ENCODE measurements at regions not wholly inside any gene's neighbourhood (a gene's known extent, or its start where the extent isn't known, plus 50 kb on each side); places are given as distances from the start of the nearest gene placed in this dataset.

DNA sequence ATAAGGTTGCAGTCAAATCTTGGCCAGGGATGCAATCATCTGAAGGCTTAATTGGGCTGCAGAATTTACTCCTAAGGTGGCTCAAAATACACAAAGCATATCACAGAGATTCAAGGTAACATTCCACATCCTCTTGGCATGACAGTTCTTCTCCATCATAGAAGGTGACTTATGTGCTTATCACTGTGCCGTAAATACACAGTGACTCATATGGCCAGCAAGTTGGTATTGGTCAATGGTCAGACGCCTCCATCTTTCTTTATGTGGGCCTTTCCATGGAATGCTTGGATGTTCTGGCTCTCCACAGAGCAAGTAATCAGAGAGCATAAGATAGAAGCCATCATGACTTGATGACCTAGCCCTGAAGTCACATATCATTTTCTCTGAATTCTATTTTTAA, 168.8 kb upstream of the ST8SIA2 start:
- in situ Hi-C loops (cut with HindIII; ENCODE audit: low sequenced_read_pairs), result no loop called here

DNA sequence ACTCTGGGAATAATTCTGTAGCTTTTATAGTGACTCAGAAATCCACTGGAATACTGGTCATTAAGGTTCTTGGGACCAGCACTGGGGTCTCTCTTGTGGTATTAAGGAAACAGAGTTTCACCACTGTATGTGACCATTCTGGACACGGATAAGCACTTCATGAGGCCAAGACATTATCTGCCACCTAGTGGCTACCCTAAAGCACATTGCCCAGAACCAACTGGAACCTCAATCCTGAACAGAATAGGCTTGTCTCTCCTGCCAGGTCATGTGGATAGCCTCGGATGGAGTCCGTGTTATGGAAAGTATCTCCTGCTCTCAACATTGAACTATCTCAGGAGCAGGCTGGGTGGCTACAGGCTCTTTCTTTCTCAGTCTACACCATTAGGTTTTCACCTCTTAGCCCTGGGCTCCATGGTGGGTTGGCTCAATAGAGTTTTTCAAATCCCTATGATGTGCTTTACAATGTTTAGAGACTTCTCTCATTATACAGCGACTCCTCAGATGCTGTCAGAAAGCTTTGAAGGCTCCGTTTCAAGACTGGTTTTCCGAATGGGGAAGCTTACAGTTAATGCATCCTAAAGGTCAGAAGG, 167.6 kb upstream of the ST8SIA2 start:
- in situ Hi-C loops (cut with HindIII; ENCODE audit: low sequenced_read_pairs), result no loop called here

DNA sequence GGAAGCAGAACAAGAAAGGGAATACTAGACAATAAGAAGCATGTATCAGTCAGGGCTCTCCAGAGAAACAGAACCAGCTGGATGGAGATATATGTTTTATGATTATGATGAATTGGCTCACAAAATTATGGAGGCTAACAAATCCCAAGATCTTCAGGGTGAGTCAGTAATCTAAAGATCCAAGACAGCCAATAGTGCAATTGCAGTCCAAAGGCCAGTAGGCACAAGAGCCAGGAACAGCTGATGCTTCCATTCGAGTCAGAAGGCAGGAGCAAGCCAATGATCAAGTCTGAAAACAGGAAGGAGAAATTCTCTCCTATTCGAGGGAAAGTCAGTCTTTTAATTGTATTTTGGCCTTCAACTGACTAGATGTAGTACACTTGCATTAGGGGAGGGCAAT, 164.9 kb upstream of the ST8SIA2 start:
- in situ Hi-C loops (cut with HindIII; ENCODE audit: low sequenced_read_pairs), result no loop called here

DNA sequence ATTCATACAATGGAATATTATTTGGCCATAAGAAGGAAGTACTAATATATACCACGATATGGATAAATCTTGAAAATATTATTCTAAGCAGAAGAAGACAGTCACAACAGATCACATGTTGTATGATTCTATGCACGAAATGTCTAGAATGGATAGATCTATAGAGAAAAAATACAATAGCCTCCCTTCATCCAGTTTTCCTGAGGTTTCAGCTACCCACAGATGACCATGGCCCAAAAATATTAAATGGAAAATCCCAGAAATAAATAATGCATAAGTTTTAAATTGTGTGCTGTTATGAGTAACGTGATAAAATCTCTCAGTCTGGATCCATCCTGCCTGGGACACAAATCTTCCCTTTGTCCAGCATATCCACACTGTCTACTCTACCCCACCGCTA, 162.2 kb upstream of the ST8SIA2 start:
- in situ Hi-C loops (cut with HindIII; ENCODE audit: low sequenced_read_pairs), result loop anchor here (5.0 kb wide), 1 partner anchor 99 kb away; no protein-coding TSS in a partner anchor

DNA sequence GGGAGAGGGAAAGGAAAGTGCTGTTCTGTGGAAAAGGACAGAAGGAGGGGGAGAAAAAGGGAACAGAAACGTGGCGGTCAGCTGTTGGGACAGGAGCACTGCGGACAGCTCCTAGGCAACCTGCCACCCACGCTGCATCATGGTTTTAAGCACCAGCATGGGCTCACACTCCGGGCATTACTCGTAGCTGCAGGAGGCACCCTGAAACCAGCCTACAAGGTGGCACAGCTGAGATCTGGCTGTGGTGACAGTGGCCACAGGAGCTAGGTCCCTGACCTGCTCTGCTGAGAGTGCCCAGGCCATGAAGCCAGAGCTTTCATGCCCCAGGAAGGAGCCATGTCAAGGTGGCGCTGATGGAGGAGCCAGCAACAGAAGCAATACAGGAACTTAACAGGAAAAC, 161.4 kb upstream of the ST8SIA2 start:
- in situ Hi-C loops (cut with HindIII; ENCODE audit: low sequenced_read_pairs), result loop anchor here (5.0 kb wide), 1 partner anchor 100 kb away; no protein-coding TSS in a partner anchor

DNA sequence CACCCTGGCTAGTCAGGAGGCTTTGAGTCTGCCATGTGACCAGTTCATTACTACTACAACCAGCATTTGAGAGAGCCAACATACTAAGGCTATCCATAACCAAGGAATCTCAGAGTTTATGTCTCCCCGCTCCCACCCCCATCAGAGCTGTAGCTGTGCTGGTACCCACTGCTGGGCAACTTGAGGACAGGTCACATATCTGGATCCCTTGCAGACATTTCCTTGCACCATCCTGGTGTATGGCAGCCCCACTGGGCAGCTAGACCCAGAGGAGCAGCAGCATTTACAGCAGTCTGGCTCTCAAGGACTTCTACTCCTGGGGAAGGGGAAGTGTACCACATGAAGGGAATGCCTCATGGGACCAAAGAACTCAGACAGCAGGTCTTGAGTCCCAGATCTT, 160.8 kb upstream of the ST8SIA2 start:
- in situ Hi-C loops (cut with HindIII; ENCODE audit: low sequenced_read_pairs), result loop anchor here (5.0 kb wide), 1 partner anchor 101 kb away; no protein-coding TSS in a partner anchor

DNA sequence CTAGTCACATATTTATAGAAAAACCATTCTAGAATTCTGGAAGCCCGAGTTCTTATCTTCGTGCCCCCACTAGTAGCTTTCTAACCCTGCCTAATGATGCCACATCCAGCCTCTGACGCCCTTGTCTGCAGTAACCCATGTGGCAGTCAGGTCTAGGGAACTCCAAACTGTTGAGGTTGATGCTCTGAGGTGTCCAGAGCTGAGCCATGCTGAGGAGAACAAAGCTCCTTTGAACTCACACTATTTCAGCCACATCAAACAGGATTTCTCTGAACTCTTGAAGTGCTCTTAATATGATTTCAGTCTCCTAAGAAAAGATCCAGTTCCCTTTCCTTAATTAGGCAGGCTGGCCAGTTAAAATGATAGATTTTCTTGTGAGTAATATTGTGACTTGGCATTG, 150.5 kb upstream of the ST8SIA2 start:
- in situ Hi-C loops (cut with HindIII; ENCODE audit: low sequenced_read_pairs), result no loop called here

DNA sequence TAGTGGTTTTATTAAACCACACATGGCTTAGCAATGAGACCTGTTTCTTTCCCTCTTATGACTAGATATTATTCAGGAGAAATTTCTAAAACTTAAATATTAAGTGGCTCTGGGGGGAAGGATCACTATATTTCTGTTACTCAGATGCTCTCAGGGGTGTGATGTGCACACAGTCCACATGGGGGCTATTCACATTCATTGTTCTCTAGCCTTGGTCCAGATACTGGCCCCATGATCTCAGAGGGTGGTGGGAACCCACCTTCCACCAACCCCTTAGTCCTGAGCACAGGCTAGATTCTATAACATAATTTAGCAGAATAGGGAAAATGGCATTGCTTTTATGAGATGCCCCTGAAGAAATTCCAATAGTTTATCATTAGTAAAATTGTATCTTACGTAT, 149.0 kb upstream of the ST8SIA2 start:
- in situ Hi-C loops (cut with HindIII; ENCODE audit: low sequenced_read_pairs), result no loop called here

DNA sequence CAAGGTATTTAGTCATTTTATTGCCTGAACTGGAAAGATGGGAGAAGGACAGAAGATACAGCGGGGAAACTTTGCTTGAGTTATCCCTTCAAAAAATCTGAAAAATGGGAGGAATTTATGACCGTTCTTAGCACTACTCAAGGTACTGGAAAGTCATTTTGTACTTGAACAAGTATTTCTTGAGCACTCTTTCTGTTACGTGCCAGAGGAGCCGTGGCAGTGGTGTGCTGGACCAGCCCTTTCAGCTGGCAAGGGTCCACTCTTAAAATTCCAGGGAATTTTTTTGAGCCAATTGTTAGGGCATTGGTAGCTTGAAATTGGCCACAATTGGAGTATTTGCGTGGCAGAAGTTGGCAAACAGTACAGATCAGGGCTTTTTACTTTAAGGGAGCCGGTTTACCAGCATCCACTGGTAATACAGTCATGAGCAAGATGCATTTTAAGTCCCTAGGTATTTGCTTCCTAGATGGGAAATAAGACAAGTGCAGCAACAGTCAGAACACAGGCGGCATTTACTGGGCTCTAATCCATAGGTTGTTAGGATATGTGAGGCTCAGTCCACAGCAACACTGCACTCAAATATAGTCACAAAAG, 145.9 kb upstream of the ST8SIA2 start:
- in situ Hi-C loops (cut with HindIII; ENCODE audit: low sequenced_read_pairs), result no loop called here

DNA sequence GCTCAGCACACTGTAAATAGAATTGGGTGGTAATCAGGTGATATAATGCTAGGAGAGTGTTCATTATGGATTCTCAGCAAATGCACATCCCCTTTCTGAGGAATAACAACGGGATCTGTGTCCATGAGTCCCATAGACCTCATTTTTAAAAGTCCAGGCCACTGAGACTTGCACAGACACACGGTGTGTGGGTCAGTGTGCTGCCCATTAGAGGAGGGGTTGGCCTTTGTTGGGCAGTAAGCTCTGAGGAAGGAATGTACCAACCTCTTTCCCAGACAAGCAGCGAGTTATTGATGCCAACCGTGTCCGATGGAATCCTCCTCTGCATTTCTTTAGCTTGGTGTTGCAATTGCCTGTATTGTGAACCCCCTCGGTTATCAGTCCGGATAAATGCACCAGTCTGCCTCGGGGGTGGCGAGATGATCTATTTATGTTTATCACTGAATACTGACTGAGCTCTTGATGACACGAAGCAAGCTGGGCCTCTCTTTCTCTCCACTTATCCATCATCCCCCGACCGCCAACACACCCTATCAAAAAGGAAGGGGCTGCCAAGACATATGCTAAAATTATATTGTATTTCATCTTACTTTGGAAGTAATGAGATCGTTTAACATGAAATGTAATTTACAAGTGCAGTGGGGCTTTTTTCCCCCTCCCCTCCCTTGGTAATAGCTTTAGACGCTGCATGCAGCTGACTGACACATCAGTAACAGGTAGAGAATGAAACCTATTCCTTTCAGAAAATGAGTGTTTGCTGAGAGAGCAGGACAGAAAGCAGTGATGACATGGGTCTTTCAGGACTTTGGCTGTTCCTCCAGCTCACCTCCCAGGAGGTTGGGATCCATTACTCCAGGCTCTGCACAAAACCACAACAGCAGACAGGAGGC, 126.6 kb upstream of the ST8SIA2 start:
- in situ Hi-C loops (cut with HindIII; ENCODE audit: low sequenced_read_pairs), result no loop called here

DNA sequence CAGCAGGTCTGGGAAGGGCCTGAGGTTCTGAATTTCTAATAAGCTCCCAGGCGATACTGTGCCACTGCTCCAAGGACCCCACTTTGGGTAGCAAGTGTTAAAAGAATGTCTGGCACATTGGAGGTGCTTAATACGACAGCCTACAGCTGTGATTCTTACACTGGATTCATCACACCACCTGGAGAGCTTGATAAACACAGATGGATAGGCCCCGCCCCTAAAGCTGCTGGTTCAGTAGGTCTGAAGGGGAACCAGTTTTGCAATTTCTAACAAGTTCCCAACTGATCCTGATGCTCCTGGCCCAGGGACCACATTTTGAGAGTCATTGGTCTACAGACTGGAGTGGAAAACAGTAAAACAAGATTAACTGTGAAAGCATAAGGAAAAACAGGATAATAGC, 124.8 kb upstream of the ST8SIA2 start:
- in situ Hi-C loops (cut with HindIII; ENCODE audit: low sequenced_read_pairs), result no loop called here

DNA sequence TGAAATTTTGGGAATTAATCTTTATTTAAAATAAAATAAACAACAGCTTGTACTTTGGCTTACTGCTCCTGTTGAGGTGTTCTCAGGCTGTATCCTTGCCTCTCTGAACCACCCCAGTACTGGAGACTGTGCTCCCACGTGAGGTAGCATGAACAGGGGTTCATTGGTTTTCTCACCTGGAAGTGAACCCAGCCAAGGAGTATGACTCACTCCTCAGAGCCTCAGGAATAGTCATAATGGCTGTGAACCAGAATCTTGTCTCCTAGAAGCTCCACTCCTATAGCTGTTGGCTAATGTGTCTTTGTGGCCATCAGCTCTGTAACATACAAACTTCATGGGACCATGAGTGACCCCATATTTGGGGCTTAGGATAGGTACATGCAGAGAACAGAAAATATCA, 122.5 kb upstream of the ST8SIA2 start:
- in situ Hi-C loops (cut with HindIII; ENCODE audit: low sequenced_read_pairs), result no loop called here

DNA sequence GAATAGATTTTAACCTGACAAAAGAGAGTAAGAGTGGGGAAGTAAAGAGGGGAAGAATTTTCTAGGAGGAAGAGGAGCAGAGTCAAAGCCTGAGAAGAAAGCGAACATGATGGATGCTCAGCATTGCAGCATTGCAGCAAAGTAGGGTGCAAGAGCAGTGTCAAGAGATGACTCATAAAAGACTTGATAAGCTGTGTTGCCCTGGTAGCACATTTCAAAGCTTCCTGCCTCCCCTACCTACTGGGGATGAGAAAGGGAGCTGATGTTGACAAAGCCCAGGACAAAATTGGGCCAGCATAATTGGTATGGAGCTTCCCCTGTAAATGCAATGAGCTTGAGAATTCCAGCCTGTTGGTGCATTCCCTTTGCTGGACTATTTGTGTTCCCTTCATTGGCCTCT, 121.6 kb upstream of the ST8SIA2 start:
- in situ Hi-C loops (cut with HindIII; ENCODE audit: low sequenced_read_pairs), result no loop called here

DNA sequence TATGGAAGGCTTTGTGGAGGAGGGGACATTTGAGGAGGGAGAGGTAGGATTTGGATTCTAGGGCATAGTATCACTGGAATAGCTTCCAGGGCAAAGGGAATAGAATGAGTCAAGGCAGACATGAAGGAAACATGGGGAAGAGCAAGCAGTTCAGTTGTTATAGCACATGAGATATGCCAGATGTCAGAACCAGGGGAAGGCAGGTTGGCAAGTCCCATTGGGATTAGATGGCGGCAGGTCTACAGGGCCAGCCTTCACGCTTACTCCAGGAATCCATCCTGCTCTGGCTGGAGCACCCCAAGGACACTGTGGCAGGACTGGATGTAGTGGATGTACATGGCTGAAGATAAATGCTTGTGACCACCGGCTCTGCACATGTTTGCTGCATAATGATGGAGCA, 120.4 kb upstream of the ST8SIA2 start:
- in situ Hi-C loops (cut with HindIII; ENCODE audit: low sequenced_read_pairs), result no loop called here

DNA sequence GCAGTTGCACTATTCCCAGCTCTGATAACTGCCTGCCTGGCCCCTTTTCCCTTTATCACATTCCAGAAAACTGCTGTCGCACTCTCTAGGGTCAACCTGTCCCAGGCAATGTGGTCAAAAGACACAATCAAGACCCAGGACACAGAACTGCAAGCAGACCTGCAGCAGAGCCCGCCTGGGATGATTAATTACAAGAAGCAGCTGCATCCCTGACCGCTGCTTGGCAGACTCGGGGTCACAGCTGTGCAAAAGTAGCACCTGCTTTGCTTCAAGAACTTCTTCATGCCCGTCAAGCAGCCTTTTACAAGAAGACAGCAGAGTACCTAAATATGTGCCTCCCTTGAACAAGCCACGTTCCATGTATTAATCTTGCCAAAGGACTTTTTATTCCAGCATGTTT, 120.0 kb upstream of the ST8SIA2 start:
- in situ Hi-C loops (cut with HindIII; ENCODE audit: low sequenced_read_pairs), result no loop called here

DNA sequence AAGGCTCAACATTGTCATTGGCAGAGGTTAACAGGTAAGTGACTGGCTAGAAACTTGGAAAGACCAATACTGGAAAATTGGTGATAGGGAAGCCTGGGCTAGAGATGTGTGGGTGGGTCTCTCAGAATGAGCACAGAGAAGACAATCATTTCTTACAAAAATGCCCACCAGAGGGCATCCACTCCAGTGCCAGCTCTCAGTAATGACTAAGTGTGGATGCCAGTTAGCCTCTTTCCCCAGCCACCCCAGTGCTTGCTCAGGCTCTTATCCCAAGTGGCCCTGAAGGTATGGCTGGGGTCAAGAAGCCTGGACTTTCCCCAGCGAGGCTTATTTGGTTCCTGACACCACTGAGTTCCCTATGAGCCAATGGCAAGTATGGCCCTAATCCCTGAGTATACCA, 115.9 kb upstream of the ST8SIA2 start:
- in situ Hi-C loops (cut with HindIII; ENCODE audit: low sequenced_read_pairs), result no loop called here

DNA sequence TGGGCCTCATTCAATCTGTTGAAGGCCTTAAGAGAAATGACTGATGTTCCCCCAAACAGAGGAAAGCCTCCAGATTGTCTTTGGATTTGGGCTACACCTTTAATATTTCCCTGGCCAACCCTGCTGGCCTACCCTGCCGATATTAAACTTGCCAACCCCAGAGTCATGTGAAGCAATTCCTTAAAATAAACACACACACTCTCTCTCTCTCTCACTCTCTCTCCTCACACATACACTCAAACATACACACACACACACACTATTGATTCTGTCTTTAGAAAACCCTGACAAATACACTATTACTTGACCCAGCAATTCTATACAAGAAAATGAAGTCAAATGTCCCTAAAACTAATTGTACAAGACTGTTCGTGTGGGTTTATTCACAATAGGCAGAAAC, 109.9 kb upstream of the ST8SIA2 start:
- in situ Hi-C loops (cut with HindIII; ENCODE audit: low sequenced_read_pairs), result no loop called here

DNA sequence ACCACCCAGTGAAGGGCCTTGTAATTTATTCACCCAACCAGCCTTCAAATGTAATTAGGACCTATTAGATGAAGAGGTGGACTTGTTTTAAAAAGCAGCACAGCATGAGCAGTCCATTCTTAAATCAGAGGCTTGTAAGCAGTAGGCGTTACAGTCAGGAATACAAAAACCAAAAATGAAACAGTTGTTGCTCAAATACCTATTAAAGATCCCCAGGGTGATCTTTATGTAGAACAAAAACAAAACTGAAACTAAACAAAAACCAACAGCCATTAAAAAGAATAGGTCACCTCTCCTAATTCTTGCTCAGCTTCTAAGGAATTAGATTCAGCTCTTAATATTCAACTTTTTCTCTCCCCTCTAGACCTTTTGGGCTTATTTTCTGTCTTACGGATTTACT, 104.9 kb upstream of the ST8SIA2 start:
- in situ Hi-C loops (cut with HindIII; ENCODE audit: low sequenced_read_pairs), result no loop called here

DNA sequence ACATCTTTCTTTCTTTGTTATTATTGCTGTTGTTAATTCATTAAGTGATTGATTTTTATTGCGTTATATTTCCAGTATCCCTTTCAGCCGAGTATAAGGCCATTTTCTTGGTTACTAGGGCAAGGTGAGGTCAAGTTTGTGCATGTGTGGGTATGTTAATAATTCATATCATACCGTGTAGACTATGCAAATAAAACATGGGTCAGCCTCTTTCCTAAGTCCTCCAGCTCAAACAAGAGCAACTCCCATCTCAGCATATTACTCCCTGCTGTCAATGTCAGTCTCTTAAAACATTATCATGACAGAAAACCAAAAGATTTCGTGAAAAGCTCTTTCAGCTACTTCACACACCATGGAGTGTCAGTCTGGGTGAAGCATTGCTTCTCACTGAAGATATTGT, 103.9 kb upstream of the ST8SIA2 start:
- in situ Hi-C loops (cut with HindIII; ENCODE audit: low sequenced_read_pairs), result no loop called here

DNA sequence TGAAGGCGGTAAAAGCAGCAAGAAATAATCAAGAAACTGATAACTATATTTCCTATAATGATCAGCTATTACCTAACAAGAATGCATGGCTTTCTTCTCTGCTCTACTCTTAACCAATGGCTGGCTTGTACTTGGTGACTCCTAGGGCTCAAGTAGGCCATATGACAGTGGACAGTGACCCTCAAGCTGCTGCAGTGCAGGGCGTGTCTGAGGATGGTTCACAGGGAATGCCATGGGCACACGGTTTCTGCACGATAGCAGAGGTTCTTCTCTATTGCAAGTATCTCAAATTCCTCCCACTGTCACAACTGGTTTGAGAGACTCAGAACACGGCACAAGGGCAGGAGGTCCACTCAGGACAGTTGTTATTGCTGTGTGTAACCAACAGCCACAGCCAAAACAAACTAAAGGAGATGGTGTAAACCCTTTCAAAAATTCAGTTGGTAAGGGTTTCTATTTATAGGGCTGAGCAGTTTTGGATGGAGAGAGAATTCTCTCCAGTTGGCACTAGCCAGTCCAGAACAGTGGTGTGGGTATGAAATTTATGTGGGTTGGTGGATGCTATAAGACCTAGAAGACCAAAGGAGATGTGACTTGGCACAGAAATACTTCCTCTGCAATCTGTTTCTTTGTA, 103.2 kb upstream of the ST8SIA2 start:
- in situ Hi-C loops (cut with HindIII; ENCODE audit: low sequenced_read_pairs), result no loop called here

DNA sequence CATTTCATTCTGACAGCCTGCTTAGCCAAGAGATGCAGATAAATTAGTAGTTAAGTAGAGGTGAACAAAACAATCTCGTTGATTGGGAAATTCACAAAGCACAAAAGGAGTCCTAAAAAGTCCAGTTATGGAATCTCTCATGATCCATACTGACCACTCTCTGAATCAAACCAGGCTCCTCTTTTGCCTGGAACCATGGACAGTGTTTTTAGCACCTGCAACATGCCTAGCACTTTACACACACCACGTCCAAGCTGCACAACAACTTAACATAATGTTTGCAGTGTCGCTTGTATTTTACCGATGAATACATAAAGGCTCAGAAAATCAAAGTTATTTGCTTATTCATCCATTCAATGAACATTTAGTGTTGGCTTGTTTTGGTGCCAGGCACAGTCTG, 101.8 kb upstream of the ST8SIA2 start:
- in situ Hi-C loops (cut with HindIII; ENCODE audit: low sequenced_read_pairs), result no loop called here

DNA sequence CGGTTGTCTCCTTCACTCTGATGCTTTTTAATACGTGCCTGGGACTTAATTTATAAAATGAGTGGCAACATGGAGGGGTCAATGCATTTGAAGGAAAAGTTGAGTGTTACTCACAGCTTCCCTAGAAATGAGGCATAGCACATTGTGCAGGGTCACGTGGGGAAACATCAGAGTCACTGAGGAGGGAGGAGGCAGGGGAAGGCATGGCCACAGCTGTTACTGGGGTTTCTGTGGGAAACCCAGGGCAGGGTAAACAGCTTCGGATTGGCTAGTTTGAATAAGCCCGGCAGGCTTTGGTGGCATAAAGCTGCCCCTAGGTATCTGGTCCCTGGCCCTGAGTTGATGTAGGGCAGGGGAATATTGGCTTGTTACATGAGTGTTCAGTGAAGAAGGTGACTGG, 98.9 kb upstream of the ST8SIA2 start:
- in situ Hi-C loops (cut with HindIII; ENCODE audit: low sequenced_read_pairs), result no loop called here
